GM23338 (cell line): ENCODE measurements at regions not wholly inside any gene's neighbourhood (a gene's known extent, or its start where the extent isn't known, plus 50 kb on each side); places are given as distances from the start of the nearest gene placed in this dataset.

Experiments
- ATAC-seq: fragments of 200-7000 bp; cut with Tn5 transposase; 3 replicates; pipeline ENCODE4 v1.9.1; 2020
- DNase-seq: peaks from one replicate; pipeline ENCODE4 v3.0.0-alpha.2; 2015; ENCODE audit warnings: low spot score
- H2AFZ ChIP-seq: fragments of 200-600 bp; sonication (generic); 2 replicates; pipeline ENCODE4 v1.8.0; 2016; ENCODE audit warnings: antibody characterized with exemption, mild to moderate bottlenecking, moderate library complexity
- H3F3A ChIP-seq: fragments of 200-600 bp; sonication (generic); replicated peaks from 2 replicates; pipeline ENCODE4 v1.8.0; 2017; ENCODE audit warnings: antibody characterized with exemption, mixed run types, low read depth
- H3K27ac ChIP-seq: fragments of 200-600 bp; sonication (generic); 2 replicates; pipeline ENCODE4 v1.6.1; 2016; ENCODE audit warnings: low read depth
- H3K27me3 ChIP-seq: fragments of 200-600 bp; sonication (generic); 2 replicates; pipeline ENCODE4 v1.8.0; 2016; ENCODE audit warnings: mild to moderate bottlenecking, mixed run types, moderate library complexity; ENCODE audit not compliant: insufficient read depth
- H3K36me3 ChIP-seq: fragments of 200-600 bp; sonication (generic); 2 replicates; pipeline ENCODE4 v1.8.0; 2016; ENCODE audit warnings: mild to moderate bottlenecking; ENCODE audit not compliant: insufficient read depth
- H3K4me1 ChIP-seq: fragments of 200-600 bp; sonication (generic); 2 replicates; pipeline ENCODE4 v1.8.0; 2016; ENCODE audit warnings: mild to moderate bottlenecking, moderate library complexity; ENCODE audit not compliant: insufficient read depth
- H3K4me2 ChIP-seq: fragments of 200-600 bp; sonication (generic); 2 replicates; pipeline ENCODE4 v1.7.1; 2017; ENCODE audit warnings: mixed run types
- H3K4me3 ChIP-seq: fragments of 200-600 bp; sonication (generic); 2 replicates; pipeline ENCODE4 v1.6.1; 2016; ENCODE audit warnings: mixed run types
- H3K79me2 ChIP-seq: fragments of 200-600 bp; sonication (generic); replicated peaks from 2 replicates; pipeline ENCODE4 v1.8.0; 2017; ENCODE audit warnings: mild to moderate bottlenecking; ENCODE audit not compliant: insufficient read depth
- H3K9me2 ChIP-seq: fragments of 200-600 bp; sonication (generic); 2 replicates; pipeline ENCODE4 v1.8.0; 2017; ENCODE audit not compliant: insufficient read depth
- H4K20me1 ChIP-seq: fragments of 200-600 bp; sonication (generic); replicated peaks from 2 replicates; pipeline ENCODE4 v1.8.0; 2017; ENCODE audit warnings: mild to moderate bottlenecking; ENCODE audit not compliant: insufficient read depth
- H3K27ac Mint-ChIP-seq: 2 replicates; pipeline ENCODE4 v1.8.0; 2020; ENCODE audit warnings: inconsistent platforms, mild to moderate bottlenecking, moderate library complexity, mixed read lengths
- H3K27me3 Mint-ChIP-seq: 3 replicates; pipeline ENCODE4 v1.8.0; 2022; ENCODE audit warnings: low read depth, mild to moderate bottlenecking, moderate library complexity, mixed read lengths, inconsistent platforms; ENCODE audit not compliant: insufficient read depth, poor library complexity
- H3K36me3 Mint-ChIP-seq: 3 replicates; pipeline ENCODE4 v1.8.0; 2021; ENCODE audit warnings: low read depth, mild to moderate bottlenecking, inconsistent platforms, moderate library complexity, mixed read lengths
- H3K4me1 Mint-ChIP-seq: 3 replicates; pipeline ENCODE4 v1.8.0; 2020; ENCODE audit warnings: mild to moderate bottlenecking, inconsistent platforms, mixed read lengths
- H3K4me3 Mint-ChIP-seq: 3 replicates; pipeline ENCODE4 v1.8.0; 2021; ENCODE audit warnings: moderate library complexity, mild to moderate bottlenecking, inconsistent platforms, mixed read lengths
- H3K9me3 Mint-ChIP-seq: 3 replicates; pipeline ENCODE4 v1.8.0; 2020; ENCODE audit warnings: moderate library complexity, mild to moderate bottlenecking, inconsistent platforms, mixed read lengths
- CREB1 ChIP-seq: fragments of 250-450 bp; sonication (Bioruptor Pico); IDR thresholded peaks from 2 replicates; pipeline ENCODE4 v1.5.0; 2020; ENCODE audit warnings: low read depth, mild to moderate bottlenecking, moderate library complexity
- ETS1 ChIP-seq: IDR thresholded peaks from 2 replicates; pipeline ENCODE4 v1.6.1; 2016; ENCODE audit warnings: antibody characterized with exemption
- EZH2 ChIP-seq: fragments of 200-600 bp; sonication (generic); IDR thresholded peaks from one replicate; pipeline ENCODE4 v1.8.0; 2017; ENCODE audit warnings: antibody characterized with exemption, mild to moderate bottlenecking, low read depth; ENCODE audit not compliant: unreplicated experiment
- EZH2phosphoT487 ChIP-seq: fragments of 200-600 bp; sonication (generic); IDR thresholded peaks from one replicate; pipeline ENCODE4 v1.8.1; 2018; ENCODE audit warnings: antibody characterized with exemption; ENCODE audit not compliant: unreplicated experiment
- JUNB ChIP-seq: IDR thresholded peaks from one replicate; pipeline ENCODE4 v1.6.1; 2016; ENCODE audit warnings: antibody characterized with exemption; ENCODE audit not compliant: unreplicated experiment
- NANOG ChIP-seq: IDR thresholded peaks from 2 replicates; pipeline ENCODE4 v1.6.1; 2016; ENCODE audit warnings: antibody characterized with exemption, borderline replicate concordance
- POLR2AphosphoS5 ChIP-seq: IDR thresholded peaks from 2 replicates; pipeline ENCODE4 v1.6.1; 2016; ENCODE audit warnings: antibody characterized with exemption, low read depth
- STAT1 ChIP-seq: IDR thresholded peaks from one replicate; pipeline ENCODE4 v1.6.1; 2016; ENCODE audit warnings: antibody characterized with exemption; ENCODE audit not compliant: unreplicated experiment
- ZNF114 ChIP-seq: fragments of 250-450 bp; sonication (Bioruptor Pico); IDR thresholded peaks from 2 replicates; pipeline ENCODE4 v1.5.0; 2020; ENCODE audit warnings: mild to moderate bottlenecking, moderate library complexity
- ZNF331 ChIP-seq: fragments of 250-450 bp; sonication (Bioruptor Pico); IDR thresholded peaks from 2 replicates; pipeline ENCODE4 v1.5.0; 2020; ENCODE audit warnings: low read depth, mild to moderate bottlenecking, moderate library complexity
- TF ChIP-seq, protein P1 (sequence below), 2 experiments: fragments of 200-600 bp in 1 of 2; sonication (generic) in 1 of 2; conservative IDR thresholded peaks; 2 replicates each; pipeline versions ENCODE4 v1.5.1 to v1.6.1; 2016 to 2017; ENCODE audit warnings: antibody characterized with exemption in 2 of 2, low read depth in 2 of 2, mild to moderate bottlenecking in 2 of 2, moderate library complexity in 1 of 2

GRCh38 chr12:19926266-19926665 is 442.1 kb upstream of the PDE3A start (continued):
- TF ChIP-seq ETS1 (no peak), NANOG (no peak), ZNF331 (CRISPR knock-in tag) (no peak)

- Histone ChIP-seq H3F3A (no peaks in the 10 kb centered on the region), H2AFZ (no peak overlapping the region), H3K79me2 (no peaks in the 10 kb centered on the region), H3K4me1 (0 out of 2 replicates have a peak, but pooled peaks cover 8% of the 10 kb centered on the region), H3K36me3 (no peaks in the 10 kb centered on the region), H3K27ac (no peak overlapping the region), H4K20me1 (no peaks in the 10 kb centered on the region), H3K4me3 (no peak overlapping the region), H3K9me2 (no peaks in the 10 kb centered on the region; the same call in 1 of the 2 replicates), H3K27me3 (no peaks in the 10 kb centered on the region), H3K4me2 (no peak overlapping the region)
- ATAC-seq = no peak
- DNase-seq = no peak
- peaks cover 9% of the 10 kb centered on the region for H3K4me1 Mint-ChIP-seq
- H3K4me3 Mint-ChIP-seq = no peak overlapping the region
- H3K27me3 Mint-ChIP-seq = peaks cover 1% of the 10 kb centered on the region
- no peaks in the 10 kb centered on the region; the same call in 2 of the 3 replicates for H3K9me3 Mint-ChIP-seq
- H3K36me3 Mint-ChIP-seq = no peaks in the 10 kb centered on the region
- TF ChIP-seq, protein P1, sequence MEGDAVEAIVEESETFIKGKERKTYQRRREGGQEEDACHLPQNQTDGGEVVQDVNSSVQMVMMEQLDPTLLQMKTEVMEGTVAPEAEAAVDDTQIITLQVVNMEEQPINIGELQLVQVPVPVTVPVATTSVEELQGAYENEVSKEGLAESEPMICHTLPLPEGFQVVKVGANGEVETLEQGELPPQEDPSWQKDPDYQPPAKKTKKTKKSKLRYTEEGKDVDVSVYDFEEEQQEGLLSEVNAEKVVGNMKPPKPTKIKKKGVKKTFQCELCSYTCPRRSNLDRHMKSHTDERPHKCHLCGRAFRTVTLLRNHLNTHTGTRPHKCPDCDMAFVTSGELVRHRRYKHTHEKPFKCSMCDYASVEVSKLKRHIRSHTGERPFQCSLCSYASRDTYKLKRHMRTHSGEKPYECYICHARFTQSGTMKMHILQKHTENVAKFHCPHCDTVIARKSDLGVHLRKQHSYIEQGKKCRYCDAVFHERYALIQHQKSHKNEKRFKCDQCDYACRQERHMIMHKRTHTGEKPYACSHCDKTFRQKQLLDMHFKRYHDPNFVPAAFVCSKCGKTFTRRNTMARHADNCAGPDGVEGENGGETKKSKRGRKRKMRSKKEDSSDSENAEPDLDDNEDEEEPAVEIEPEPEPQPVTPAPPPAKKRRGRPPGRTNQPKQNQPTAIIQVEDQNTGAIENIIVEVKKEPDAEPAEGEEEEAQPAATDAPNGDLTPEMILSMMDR (conservative IDR thresholded peaks at IDR 0.05; ENCODE audit: low read depth in 2 of 2) = no peak
- no peak for TF ChIP-seq CREB1 (CRISPR knock-in tag)
- no peak for TF ChIP-seq ZNF331 (CRISPR knock-in tag)
- no peak for TF ChIP-seq ZNF114 (CRISPR knock-in tag)
- TF ChIP-seq POLR2AphosphoS5 = no peak
- TF ChIP-seq JUNB = no peak
- no peak for TF ChIP-seq NANOG
- no peak overlapping the region for H3K27ac Mint-ChIP-seq
Observed at GRCh38 chr12:19927661-19928060, 440.7 kb upstream of the PDE3A start.

- Histone ChIP-seq H3K79me2 (no peaks in the 10 kb centered on the region), H3K4me1 (no peaks in the 10 kb centered on the region), H3K4me2 (no peak overlapping the region), H3F3A (no peaks in the 10 kb centered on the region), H2AFZ (no peak overlapping the region), H3K27me3 (no peaks in the 10 kb centered on the region), H4K20me1 (no peaks in the 10 kb centered on the region), H3K27ac (no peak overlapping the region), H3K36me3 (no peaks in the 10 kb centered on the region), H3K4me3 (no peak overlapping the region), H3K9me2 (peaks cover 11% of the 10 kb centered on the region)
- H3K9me3 Mint-ChIP-seq = no peaks in the 10 kb centered on the region
- H3K4me1 Mint-ChIP-seq = peaks cover 11% of the 10 kb centered on the region
- H3K27me3 Mint-ChIP-seq = peaks cover 1% of the 10 kb centered on the region
- H3K27ac Mint-ChIP-seq = no peak overlapping the region
- no peaks in the 10 kb centered on the region for H3K36me3 Mint-ChIP-seq
- no peak for ATAC-seq
- no peak overlapping the region for H3K4me3 Mint-ChIP-seq
- DNase-seq = no peak
- TF ChIP-seq JUNB (no peak), EZH2 (no peak), POLR2AphosphoS5 (no peak), EZH2phosphoT487 (no peak), ZNF114 (CRISPR knock-in tag) (no peak), CREB1 (CRISPR knock-in tag) (no peak), STAT1 (no peak)
- TF ChIP-seq, protein P1 (conservative IDR thresholded peaks at IDR 0.05; ENCODE audit: low read depth in 2 of 2) = no peak
Observed at GRCh38 chr12:19932413-19932812, 435.9 kb upstream of the PDE3A start.
